ENCODE measurements at regions not wholly inside any gene's neighbourhood (a gene's known extent, or its start where the extent isn't known, plus 50 kb on each side); places are given as distances from the start of the nearest gene placed in this dataset.

DNA sequence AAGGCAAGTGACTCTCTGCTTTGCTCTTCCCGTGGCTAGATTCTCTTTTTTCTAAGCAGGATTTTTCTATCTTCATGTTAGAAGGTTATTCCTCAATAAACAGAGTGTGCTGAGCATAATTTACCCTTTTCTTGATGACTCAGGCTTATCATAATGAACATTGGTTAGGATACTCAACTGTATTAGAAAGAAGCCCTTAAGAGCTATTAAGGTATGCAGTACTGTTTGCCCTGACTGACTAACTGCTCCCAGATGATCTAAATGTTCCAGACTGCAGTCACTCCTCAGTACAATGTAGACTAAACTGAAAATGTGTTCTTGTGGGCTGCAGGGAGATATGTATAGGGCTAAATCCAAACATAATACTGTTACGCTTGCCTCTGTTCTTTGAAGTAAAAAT is 687.8 kb downstream of the NUP35 start:
- H3K27me3 Mint-ChIP-seq: no peaks in the 10 kb centered on the region
- H3K27ac Mint-ChIP-seq: no peak overlapping the region
- no peaks in the 10 kb centered on the region for H3K36me3 Mint-ChIP-seq (ENCODE audit: low read depth)
- H3K36me3 ChIP-seq (ENCODE audit: insufficient read depth, low read length): no peaks in the 10 kb centered on the region
- TF ChIP-seq, protein P1, sequence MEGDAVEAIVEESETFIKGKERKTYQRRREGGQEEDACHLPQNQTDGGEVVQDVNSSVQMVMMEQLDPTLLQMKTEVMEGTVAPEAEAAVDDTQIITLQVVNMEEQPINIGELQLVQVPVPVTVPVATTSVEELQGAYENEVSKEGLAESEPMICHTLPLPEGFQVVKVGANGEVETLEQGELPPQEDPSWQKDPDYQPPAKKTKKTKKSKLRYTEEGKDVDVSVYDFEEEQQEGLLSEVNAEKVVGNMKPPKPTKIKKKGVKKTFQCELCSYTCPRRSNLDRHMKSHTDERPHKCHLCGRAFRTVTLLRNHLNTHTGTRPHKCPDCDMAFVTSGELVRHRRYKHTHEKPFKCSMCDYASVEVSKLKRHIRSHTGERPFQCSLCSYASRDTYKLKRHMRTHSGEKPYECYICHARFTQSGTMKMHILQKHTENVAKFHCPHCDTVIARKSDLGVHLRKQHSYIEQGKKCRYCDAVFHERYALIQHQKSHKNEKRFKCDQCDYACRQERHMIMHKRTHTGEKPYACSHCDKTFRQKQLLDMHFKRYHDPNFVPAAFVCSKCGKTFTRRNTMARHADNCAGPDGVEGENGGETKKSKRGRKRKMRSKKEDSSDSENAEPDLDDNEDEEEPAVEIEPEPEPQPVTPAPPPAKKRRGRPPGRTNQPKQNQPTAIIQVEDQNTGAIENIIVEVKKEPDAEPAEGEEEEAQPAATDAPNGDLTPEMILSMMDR (IDR thresholded peaks at IDR 0.05): no peak
- no peaks in the 10 kb centered on the region for H3K4me1 ChIP-seq (ENCODE audit: insufficient read depth, low read length)
- H3K9me3 ChIP-seq (ENCODE audit: control insufficient read depth in 1 of 2, insufficient read depth in 1 of 2, low read length in 2 of 2): peaks cover 0 to 5% of the 10 kb centered on the region in 2 experiments
- intact Hi-C loops (cut with DNase I, micrococcal nuclease): no loop called here
- POLR2A ChIA-PET: no interaction called here
- CTCF ChIA-PET: no interaction called here
- ATAC-seq (ENCODE audit: poor library complexity) (no peak), DNase-seq (no peak)
- no peaks in the 10 kb centered on the region for H3K4me1 Mint-ChIP-seq (ENCODE audit: low read depth)
- no peak overlapping the region for H3K27ac ChIP-seq (ENCODE audit: low read depth in 1 of 2, low read length in 2 of 2)
- peaks cover 5% of the 10 kb centered on the region for H3K9me3 Mint-ChIP-seq
- H3K27me3 ChIP-seq (ENCODE audit: control insufficient read depth in 1 of 2, insufficient read depth in 2 of 2, low read length in 2 of 2): no peaks in the 10 kb centered on the region
- H3K4me3 ChIP-seq (ENCODE audit: low read length): no peak overlapping the region
- no peak overlapping the region for H3K4me3 Mint-ChIP-seq

DNA sequence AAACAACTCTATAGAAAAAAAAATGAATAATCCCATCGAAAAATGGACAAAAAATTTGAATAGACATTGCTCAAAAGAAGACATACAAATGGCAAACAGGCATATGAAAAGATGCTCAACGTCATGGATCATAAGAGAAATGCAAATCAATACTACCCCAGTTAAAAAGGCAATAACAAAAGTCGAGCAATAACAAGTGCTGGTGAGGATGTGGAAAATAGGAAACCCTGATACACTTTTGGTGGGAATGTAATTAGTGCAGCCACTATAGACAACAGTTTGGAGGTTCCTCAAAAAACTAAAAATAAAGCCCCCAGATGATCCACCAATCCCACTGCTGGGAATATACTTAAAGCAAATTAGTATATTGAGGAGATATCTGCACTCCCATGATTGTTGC is 701.5 kb downstream of the NUP35 start:
- no peak overlapping the region for H3K4me3 Mint-ChIP-seq
- TF ChIP-seq, protein P1 (IDR thresholded peaks at IDR 0.05): no peak
- no peaks in the 10 kb centered on the region for H3K4me1 Mint-ChIP-seq (ENCODE audit: low read depth)
- H3K27me3 ChIP-seq (ENCODE audit: control insufficient read depth in 1 of 2, insufficient read depth in 2 of 2, low read length in 2 of 2): no peaks in the 10 kb centered on the region
- H3K27me3 Mint-ChIP-seq: no peaks in the 10 kb centered on the region
- H3K36me3 ChIP-seq (ENCODE audit: insufficient read depth, low read length): no peaks in the 10 kb centered on the region
- CTCF ChIA-PET: no interaction called here
- H3K9me3 ChIP-seq (ENCODE audit: control insufficient read depth in 1 of 2, insufficient read depth in 1 of 2, low read length in 2 of 2): peaks cover 0 to 4% of the 10 kb centered on the region in 2 experiments
- ATAC-seq (ENCODE audit: poor library complexity) (no peak), DNase-seq (no peak)
- H3K4me1 ChIP-seq (ENCODE audit: insufficient read depth, low read length): no peaks in the 10 kb centered on the region
- no peak overlapping the region for H3K4me3 ChIP-seq (ENCODE audit: low read length)
- H3K27ac ChIP-seq (ENCODE audit: low read depth in 1 of 2, low read length in 2 of 2): no peak overlapping the region
- peaks cover 23% of the 10 kb centered on the region for H3K9me3 Mint-ChIP-seq
- no peaks in the 10 kb centered on the region for H3K36me3 Mint-ChIP-seq (ENCODE audit: low read depth)
- intact Hi-C loops (cut with DNase I, micrococcal nuclease): no loop called here
- H3K27ac Mint-ChIP-seq: no peak overlapping the region
- POLR2A ChIA-PET: no interaction called here

DNA sequence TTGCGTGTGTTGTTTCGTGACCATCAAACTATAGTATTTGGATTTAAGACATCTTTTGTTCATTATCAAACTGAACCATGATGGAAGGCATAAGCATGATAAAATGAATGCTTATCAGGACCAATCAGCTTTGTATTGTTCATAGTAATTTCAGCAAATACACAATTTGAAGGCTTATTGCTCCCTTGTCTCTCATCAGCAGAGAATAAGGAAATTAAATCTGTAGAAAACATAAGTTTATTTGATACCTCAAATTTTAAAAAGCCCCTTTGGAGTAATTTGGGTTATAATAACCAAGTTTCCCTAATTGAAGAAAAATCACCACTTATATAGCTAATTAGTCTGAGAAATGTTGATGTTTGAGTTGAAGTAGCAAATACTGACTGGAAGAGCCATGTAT is 705.7 kb downstream of the NUP35 start:
- Histone ChIP-seq H3K9me3 (ENCODE audit: control insufficient read depth in 1 of 2, insufficient read depth in 1 of 2, low read length in 2 of 2) (peaks cover 0 to 4% of the 10 kb centered on the region in 2 experiments), H3K4me1 (ENCODE audit: insufficient read depth, low read length) (no peaks in the 10 kb centered on the region), H3K4me3 (ENCODE audit: low read length) (no peak overlapping the region), H3K36me3 (ENCODE audit: insufficient read depth, low read length) (no peaks in the 10 kb centered on the region), H3K27me3 (ENCODE audit: control insufficient read depth in 1 of 2, insufficient read depth in 2 of 2, low read length in 2 of 2) (no peaks in the 10 kb centered on the region), H3K27ac (ENCODE audit: low read depth in 1 of 2, low read length in 2 of 2) (no peak overlapping the region)
- Mint-ChIP-seq H3K4me1 (ENCODE audit: low read depth) (no peaks in the 10 kb centered on the region), H3K36me3 (ENCODE audit: low read depth) (no peaks in the 10 kb centered on the region), H3K27me3 (no peaks in the 10 kb centered on the region), H3K9me3 (peaks cover 23% of the 10 kb centered on the region), H3K4me3 (no peak overlapping the region), H3K27ac (no peak overlapping the region)
- TF ChIP-seq, protein P1 (IDR thresholded peaks at IDR 0.05): no peak
- no peak for DNase-seq
- no peak for ATAC-seq (ENCODE audit: poor library complexity)
- ChIA-PET CTCF (no interaction called here), POLR2A (no interaction called here)
- intact Hi-C loops (cut with DNase I, micrococcal nuclease): no loop called here
